ENCODE measurements at regions not wholly inside any gene's neighbourhood (a gene's known extent, or its start where the extent isn't known, plus 50 kb on each side); places are given as distances from the start of the nearest gene placed in this dataset.
A peak's percentile ranks its signal among the peaks of the same experiment; 100 is the strongest.

- DNase-seq (ENCODE audit: low spot score): no peak
Observed at GRCh38 chr3:64464955-64465354, 222.8 kb downstream of the ADAMTS9 start.

- DNase-seq (ENCODE audit: low spot score): no peak
Observed at GRCh38 chr3:64463981-64464380, 223.8 kb downstream of the ADAMTS9 start.

- no peak for DNase-seq (ENCODE audit: low spot score)
Observed at GRCh38 chr3:64462203-64462602, 225.6 kb downstream of the ADAMTS9 start.

DNA sequence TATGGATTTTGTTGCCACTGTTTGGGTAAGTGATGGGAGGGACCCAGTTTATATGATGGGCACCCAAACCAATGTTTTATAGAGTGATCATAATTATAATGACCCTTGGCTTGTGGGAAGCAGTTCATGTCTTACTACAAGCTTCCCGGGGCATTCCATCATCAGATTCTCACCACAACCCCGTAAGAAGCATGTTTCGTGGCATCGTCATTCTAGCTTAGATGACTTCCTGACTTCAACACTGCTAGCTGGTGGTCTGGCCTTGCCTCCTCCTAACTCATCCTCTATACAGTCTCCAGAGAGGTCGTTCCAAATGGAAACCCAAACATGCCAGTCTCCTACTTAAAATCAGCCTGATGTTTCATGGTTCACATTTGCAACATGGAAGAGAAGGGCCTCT is 226.9 kb downstream of the ADAMTS9 start:
- DNase-seq (ENCODE audit: low spot score): no peak

GRCh38 chr3:64460141-64460730 is 227.6 kb downstream of the ADAMTS9 start:
- DNase-seq (ENCODE audit: low spot score): no peak

DNA sequence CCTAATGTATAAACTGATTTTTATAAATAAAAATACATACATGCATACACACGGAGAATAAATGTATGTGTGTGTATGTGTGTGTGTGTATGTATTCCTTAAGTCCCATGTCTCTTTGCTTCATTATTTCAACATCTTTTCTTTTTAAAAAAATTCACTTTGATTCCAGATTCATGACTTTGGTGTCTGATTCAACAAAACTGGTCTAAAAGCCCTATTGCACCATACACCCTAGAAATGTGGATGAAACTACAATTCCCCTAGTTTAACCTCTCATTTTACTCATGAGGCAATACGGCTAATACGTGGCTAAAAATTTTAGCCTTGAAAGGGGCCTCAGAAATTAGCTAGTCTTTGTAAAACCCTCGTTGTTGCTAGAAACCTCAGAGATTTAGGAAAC is 228.1 kb downstream of the ADAMTS9 start:
- no peak for DNase-seq (ENCODE audit: low spot score)

DNA sequence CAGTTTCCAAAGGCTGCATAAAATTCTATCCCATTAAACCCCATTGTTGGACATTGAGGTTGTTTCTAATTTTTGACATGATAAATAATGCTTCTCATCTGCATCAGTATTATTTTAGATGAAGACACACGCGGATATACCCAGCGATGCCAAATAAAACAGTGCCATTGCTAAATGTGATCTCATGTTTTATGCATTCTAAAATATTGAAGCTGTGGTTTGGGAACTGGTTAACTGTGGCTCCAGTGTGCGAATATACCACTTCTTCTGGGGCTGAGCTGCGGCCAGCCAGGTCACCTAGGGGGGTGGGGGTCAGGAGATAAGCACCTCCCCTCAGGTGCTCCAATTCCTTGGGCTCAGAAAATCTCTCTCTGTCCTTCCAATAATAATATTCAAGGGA is 230.0 kb downstream of the ADAMTS9 start:
- DNase-seq (ENCODE audit: low spot score): no peak

GRCh38 chr3:64456674-64457073 is 231.1 kb downstream of the ADAMTS9 start:
- DNase-seq (ENCODE audit: low spot score): no peak

- no peak for DNase-seq (ENCODE audit: low spot score)
Observed at GRCh38 chr3:64455351-64455750, 230.1 kb upstream of the PRICKLE2 start.

GRCh38 chr3:64454768-64455167 is 229.5 kb upstream of the PRICKLE2 start:
- no peak for DNase-seq (ENCODE audit: low spot score)

DNA sequence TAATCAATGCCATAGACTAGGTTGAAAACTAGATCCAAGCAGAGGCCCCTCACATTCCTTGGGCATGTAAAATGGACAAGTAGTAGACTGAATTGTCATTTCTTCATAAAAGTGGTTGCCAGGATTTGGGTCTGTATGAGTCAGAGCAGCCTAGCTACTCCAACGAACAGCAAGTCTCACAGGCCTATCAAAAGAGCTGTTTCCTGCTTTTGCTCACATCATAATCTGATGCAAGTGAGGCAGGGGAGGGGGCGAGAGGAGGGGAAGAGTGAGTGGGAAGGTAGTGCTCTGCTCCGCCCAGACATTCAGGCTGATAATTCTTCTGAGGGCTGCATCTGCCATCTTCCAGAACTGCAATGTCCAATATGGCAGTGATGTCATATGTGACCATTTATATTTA is 228.9 kb upstream of the PRICKLE2 start:
- peak; percentile 12 for DNase-seq (ENCODE audit: low spot score)

DNA sequence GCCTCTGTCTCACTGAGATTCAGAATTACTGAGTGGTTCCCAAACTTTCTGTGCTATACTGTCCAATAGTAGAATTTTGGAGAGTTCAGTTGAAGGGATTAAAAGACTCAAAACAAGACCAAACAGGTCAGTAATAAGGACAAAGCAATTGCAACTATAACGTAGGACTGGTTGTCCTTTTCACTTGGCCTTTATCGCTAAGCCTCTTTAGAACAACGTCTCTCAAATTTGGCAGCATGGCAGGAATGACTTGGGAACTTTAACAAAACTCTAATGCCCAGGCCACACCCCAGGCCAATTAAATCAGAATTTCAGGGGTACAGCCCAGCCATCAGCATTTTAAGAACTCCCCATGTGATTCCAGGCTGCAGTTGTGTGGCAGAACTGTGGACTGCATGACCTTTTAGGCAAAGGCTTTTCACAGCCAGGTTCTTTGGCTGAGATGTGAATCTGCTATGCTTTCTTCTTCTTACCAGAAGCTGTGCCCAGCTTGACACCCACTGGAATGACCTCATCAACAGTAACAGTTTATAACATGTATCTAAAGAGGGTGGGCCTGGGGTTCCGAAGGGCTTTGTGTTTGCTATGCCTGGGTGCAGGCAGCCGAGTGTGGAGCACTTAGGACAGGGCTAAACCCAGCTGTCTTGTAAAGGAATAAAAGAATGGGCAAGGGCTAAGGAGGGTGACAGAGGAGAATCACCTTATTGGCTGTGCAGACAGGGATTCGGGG is 226.2 kb upstream of the PRICKLE2 start:
- no peak for DNase-seq (ENCODE audit: low spot score)

DNA sequence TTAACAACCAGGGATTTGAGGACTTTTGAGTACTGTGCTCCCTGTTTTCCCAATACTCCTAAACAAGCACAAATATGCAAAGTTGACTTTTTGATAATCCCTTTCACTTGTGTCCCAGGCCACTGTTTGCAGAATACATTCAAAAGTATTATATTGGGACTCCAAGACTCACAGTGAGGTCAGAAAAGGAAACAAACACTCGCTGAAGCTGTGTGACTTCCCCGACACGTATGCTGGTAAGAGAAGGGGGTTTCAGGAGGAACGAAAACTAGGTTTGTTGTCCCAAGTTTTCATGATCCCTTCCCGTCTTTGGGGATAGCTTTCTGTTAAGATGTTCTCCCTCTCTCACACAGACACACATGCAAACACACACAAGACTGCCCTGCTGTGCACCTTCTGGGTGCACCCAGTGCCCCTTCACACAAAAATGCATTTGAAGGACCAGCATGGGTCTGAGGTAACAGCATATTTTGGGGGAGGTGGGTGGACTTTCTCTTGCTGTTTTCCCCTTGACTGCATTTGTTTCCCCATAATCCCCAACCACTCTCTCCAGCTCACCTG is 225.2 kb upstream of the PRICKLE2 start:
- no peak for DNase-seq (ENCODE audit: low spot score)

DNA sequence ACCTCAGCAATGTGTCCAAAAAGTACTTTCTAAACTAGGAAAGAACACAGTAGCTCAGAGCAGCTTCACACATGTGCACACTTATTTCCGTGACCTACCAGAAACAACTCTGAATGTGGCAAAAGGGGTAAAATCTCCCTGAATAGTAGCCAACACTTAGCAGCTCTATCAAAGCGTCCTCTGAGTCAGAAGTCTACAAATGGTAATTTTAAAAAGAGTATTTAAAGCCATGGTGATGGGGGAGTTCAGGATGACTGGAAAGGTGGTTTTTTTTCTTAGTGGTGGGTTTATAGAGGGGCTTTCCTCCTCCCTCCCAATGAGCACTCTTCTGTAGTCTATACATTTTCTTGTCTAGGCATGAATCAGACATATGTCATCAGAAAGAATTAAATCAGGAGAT is 223.8 kb upstream of the PRICKLE2 start:
- no peak for DNase-seq (ENCODE audit: low spot score)

- no peak for DNase-seq (ENCODE audit: low spot score)
Observed at GRCh38 chr3:64445944-64446300, 220.7 kb upstream of the PRICKLE2 start.

DNA sequence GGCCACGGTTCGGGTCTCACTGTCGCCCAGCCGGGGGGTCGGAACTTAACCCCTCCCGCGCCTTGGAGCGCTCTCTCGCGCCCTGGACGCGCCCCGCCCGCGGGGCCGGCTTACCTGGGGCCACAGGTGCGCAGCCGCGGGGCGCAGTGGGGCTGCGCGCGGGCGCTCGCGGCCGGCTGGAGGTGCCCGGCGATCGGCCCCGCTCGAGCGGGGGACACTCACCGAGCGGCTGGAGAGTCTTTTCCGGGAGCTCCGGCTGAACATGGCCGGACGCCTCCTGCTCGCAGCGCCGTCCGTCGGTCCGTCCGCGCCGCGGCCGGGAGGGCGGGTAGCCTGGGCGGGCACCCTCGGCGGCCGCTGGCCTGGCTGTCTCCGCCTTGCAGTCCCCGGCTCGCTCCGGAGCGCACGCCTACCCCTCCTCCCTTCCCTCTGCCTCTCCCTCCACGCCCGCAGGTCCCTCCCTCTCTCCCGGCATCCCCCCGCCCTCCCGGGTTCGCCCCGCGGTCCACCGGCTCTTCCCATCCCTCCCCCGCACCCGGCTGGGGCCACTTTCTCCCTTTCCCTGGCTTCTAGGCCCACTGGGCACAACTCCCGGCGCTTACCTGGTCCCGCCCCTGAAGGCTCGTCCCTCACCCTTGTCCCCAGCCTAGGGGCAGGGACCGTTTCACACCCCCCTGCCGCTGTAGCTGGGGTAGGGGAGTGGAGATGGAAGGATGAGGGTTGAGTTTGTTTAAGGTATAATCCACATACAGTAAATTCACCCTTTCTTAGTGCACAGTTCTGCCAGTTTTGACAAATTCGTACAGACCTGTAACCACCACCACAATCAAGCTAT is 220.1 kb upstream of the PRICKLE2 start:
- no peak for DNase-seq (ENCODE audit: low spot score)

DNA sequence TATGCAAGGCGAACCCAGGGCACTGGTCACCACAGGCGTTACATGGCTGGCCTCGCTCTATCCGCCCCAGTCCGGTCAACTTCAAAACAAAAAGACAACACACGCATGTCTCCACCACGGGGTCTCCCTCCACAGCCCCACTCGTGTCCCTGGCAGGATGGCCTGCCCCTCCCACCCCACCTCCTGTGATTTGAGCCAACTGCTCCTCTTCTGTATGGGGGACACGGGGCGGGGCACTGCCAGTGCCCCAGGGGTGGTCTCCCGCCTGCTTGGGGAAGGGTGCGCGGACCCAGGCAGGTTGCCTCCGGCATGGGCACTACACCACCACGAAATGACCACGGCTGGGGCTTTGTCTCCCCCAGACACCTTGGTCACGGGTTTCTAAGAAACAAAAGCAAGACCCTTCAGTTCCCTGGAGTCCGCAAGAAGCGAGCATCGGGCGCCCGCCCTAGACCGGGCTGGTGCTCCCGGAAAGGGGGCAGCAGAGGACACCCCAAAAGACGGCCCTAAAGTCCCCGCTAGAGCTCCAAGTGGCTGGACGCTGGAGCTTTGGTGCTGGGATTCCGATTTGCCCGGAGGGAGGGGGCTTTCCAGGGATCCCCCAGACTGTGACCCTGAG is 219.3 kb upstream of the PRICKLE2 start:
- no peak for DNase-seq (ENCODE audit: low spot score)

- DNase-seq (ENCODE audit: low spot score): no peak
Observed at GRCh38 chr3:64443546-64444381, 218.5 kb upstream of the PRICKLE2 start.

DNA sequence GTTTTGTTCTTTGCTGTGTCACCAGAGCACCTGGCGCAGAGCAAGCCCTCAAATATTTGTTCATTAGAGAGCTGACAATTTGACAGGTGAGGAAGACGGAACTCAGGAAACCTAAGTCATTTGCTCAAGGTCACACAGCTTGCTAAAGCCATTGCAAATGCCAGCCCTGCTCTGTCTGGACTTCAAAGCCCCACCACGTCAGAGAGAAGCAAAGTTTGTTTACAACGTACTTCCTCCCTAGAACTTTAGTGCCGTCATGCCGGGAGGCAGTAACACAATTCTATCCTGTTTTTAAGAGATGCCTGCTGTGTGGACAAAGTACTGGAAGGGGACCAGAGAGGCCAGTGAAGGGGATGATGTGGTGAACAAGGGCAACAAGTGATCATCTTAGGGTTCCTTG is 216.6 kb upstream of the PRICKLE2 start:
- DNase-seq (ENCODE audit: low spot score): no peak

GRCh38 chr3:64440498-64440897 is 215.2 kb upstream of the PRICKLE2 start:
- DNase-seq (ENCODE audit: low spot score): no peak

DNA sequence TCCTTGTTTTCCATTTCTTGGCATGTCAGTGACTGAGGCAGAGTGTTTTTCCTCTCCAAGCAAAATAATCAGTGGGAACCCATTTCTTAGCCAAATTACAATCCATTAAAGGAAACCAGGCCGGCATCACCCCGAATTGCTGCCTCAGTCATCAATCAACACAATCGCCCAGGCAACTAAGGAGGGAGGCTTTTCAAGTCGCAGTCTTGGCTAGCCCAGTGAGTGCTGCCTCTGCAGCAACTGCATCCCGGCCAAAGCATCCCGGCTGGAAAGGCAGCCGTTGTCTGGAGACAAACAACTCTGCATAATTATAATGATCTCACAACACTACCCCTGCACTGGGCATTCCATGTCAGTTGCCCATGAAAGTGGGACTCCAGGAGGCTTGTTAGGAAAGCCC is 213.5 kb upstream of the PRICKLE2 start:
- DNase-seq (ENCODE audit: low spot score): no peak

- DNase-seq (ENCODE audit: low spot score): no peak
Observed at GRCh38 chr3:64438066-64438465, 212.8 kb upstream of the PRICKLE2 start.

All from activated CD4-positive, alpha-beta T cell treated with anti-CD3 and anti-CD28 coated beads, Interleukin-2, Interleukin-4, amounts not matched to agents 100 ng/mL and 50 ng/mL, durations not matched to agents 16 hours and 8 hours (primary cell).